ENCODE measurements at regions not wholly inside any gene's neighbourhood (a gene's known extent, or its start where the extent isn't known, plus 50 kb on each side); places are given as distances from the start of the nearest gene placed in this dataset.
"Not testable (repeated sequence)": the region's sequence is repeated elsewhere in the genome, so short reads cannot be mapped to it uniquely, and the experiment has no call there.

DNA sequence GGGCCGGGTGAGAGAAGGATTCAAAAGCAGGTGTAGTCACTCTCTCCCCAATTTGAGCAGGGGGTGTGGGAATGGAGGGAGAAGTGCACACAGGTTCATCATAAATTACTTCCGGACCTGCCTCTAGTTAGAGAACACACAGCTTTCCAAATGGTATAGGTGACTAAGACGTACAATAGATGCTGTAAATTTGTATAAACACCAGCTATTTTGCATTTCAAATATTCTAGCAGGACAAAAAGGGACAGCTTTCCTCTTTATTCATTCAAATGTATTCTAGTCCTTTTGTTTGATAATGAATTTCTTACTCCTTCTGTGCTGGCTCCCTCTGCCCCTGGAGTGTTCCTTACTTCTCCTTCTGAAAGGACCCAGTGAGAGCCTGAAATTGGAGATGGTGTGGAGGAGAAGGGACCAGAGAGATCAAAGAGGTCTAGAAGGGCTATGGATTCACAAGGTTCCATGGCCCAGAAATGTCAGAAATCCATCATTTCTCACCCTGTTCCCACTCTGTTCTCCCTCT lies 53.2 kb upstream of the SH3BP4 start:
- intact Hi-C loops (cut with DNase I) = no loop called here
- no peaks in the 10 kb centered on the region for H3K9me3 ChIP-seq
- no peak for DNase-seq (ENCODE audit: extremely low spot score in 2 of 2)
- TF ChIP-seq POLR2A (IDR thresholded peaks at IDR 0.05) = no peak
- TF ChIP-seq, protein P1, sequence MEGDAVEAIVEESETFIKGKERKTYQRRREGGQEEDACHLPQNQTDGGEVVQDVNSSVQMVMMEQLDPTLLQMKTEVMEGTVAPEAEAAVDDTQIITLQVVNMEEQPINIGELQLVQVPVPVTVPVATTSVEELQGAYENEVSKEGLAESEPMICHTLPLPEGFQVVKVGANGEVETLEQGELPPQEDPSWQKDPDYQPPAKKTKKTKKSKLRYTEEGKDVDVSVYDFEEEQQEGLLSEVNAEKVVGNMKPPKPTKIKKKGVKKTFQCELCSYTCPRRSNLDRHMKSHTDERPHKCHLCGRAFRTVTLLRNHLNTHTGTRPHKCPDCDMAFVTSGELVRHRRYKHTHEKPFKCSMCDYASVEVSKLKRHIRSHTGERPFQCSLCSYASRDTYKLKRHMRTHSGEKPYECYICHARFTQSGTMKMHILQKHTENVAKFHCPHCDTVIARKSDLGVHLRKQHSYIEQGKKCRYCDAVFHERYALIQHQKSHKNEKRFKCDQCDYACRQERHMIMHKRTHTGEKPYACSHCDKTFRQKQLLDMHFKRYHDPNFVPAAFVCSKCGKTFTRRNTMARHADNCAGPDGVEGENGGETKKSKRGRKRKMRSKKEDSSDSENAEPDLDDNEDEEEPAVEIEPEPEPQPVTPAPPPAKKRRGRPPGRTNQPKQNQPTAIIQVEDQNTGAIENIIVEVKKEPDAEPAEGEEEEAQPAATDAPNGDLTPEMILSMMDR (IDR thresholded peaks at IDR 0.05) = no peak
- no peaks in the 10 kb centered on the region for H3K36me3 ChIP-seq
- no peak overlapping the region for H3K4me3 ChIP-seq
- no peaks in the 10 kb centered on the region for H3K4me1 ChIP-seq
- H3K27ac ChIP-seq = no peak overlapping the region
- H3K27me3 ChIP-seq = no peaks in the 10 kb centered on the region

DNA sequence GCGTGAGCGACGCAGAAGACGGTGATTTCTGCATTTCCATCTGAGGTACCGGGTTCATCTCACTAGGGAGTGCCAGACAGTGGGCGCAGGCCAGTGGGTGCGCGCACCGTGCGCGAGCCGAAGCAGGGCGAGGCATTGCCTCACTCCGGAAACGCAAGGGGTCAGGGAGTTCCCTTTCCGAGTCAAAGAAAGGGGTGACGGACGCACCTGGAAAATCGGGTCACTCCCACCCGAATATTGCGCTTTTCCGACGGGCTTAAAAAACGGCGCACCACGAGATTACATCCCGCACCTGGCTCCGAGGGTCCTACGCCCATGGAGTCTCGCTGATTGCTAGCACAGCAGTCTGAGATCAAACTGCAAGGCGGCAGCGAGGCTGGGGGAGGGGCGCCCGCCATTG lies 63.4 kb upstream of the SH3BP4 start:
- H3K27ac ChIP-seq; DNase-seq (ENCODE audit: extremely low spot score in 2 of 2); H3K27me3 ChIP-seq; H3K9me3 ChIP-seq; intact Hi-C loops (cut with DNase I); H3K36me3 ChIP-seq; H3K4me1 ChIP-seq: not testable (repeated sequence)
- peak overlapping the region in 1 of 2 donors; percentile 25 for H3K4me3 ChIP-seq

DNA sequence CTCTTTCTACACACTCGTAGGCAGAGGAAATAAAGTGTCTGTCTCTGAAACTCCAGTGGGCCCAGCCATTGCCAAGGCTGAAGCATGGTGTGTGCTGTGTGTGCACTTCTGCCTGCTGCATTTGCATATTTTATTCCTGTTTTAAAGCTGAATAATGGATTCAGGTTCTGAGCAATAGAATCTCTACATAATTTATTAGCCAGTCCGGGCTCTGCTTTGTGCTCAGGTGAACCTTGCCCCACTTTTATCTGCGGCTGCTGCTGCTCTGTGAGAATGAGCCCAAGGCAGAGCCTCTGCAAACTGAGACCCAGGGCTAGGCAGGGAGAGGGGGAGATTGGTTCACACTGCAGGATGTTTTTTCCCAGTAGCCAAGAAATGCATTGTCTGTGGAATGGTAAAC lies 64.6 kb upstream of the SH3BP4 start:
- no peaks in the 10 kb centered on the region for H3K4me1 ChIP-seq
- H3K9me3 ChIP-seq = no peaks in the 10 kb centered on the region
- intact Hi-C loops (cut with DNase I) = no loop called here
- no peak overlapping the region for H3K4me3 ChIP-seq
- H3K27me3 ChIP-seq = no peaks in the 10 kb centered on the region
- TF ChIP-seq POLR2AphosphoS5 (IDR thresholded peaks at IDR 0.05; ENCODE audit: insufficient read depth in 1 of 2, low read depth in 1 of 2) (no peak), POLR2A (IDR thresholded peaks at IDR 0.05) (no peak)
- TF ChIP-seq, protein P1 (IDR thresholded peaks at IDR 0.05) = no peak
- no peak for DNase-seq (ENCODE audit: extremely low spot score in 2 of 2)
- H3K36me3 ChIP-seq = no peaks in the 10 kb centered on the region
- no peak overlapping the region for H3K27ac ChIP-seq

DNA sequence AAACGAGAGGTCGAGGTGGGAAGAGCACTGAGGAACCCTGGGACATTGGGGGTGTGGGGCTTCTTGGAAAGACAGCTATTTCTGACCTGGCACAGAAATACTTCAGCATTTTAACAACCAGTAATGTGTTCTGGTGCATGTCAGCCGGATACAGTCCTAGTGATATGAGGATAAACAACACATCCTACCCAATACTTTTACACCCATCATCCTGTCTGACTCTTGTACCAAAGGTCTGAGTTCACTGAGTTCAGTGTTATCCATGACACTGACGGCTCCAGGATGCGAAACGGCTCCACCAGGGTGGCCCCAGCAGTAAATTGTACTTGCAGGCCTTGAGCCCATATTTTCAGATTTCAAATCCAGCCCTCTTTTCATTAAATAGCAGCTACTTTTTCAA lies 65.9 kb upstream of the SH3BP4 start:
- H3K4me1 ChIP-seq = peaks cover 13% of the 10 kb centered on the region
- H3K4me3 ChIP-seq = no peak overlapping the region
- intact Hi-C loops (cut with DNase I) = no loop called here
- H3K9me3 ChIP-seq = no peaks in the 10 kb centered on the region
- no peak for TF ChIP-seq POLR2A (IDR thresholded peaks at IDR 0.05)
- TF ChIP-seq, protein P1 (IDR thresholded peaks at IDR 0.05) = no peak
- TF ChIP-seq POLR2AphosphoS5 (IDR thresholded peaks at IDR 0.05; ENCODE audit: insufficient read depth in 1 of 2, low read depth in 1 of 2) = no peak
- DNase-seq (ENCODE audit: extremely low spot score in 2 of 2) = no peak
- H3K27me3 ChIP-seq = no peaks in the 10 kb centered on the region
- no peaks in the 10 kb centered on the region for H3K36me3 ChIP-seq
- H3K27ac ChIP-seq = no peak overlapping the region

DNA sequence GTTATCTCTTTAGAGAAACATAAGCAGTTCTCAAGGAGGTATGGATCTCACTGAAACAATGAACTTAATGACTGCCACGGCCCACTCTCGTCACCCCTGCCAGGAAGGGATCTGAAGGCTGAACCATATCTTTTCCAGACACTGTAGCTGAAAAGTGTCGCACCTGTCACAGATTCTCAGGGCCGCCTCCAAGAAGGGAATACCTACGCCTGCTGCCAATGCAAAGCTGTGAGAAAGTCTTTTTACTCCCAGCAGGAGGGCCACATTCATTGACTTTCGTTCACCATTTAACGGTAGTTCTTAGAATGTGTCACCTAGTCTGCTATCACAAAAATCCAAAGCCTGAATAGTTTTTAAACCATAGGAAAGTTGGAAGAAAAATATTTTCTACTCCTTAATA lies 66.7 kb upstream of the SH3BP4 start:
- no peaks in the 10 kb centered on the region for H3K9me3 ChIP-seq
- TF ChIP-seq POLR2A (IDR thresholded peaks at IDR 0.05) = no peak
- TF ChIP-seq, protein P1 (IDR thresholded peaks at IDR 0.05) = no peak
- TF ChIP-seq POLR2AphosphoS5 (IDR thresholded peaks at IDR 0.05; ENCODE audit: insufficient read depth in 1 of 2, low read depth in 1 of 2) = no peak
- peaks cover 17% of the 10 kb centered on the region for H3K4me1 ChIP-seq
- intact Hi-C loops (cut with DNase I) = no loop called here
- DNase-seq (ENCODE audit: extremely low spot score in 2 of 2) = no peak
- no peak overlapping the region for H3K4me3 ChIP-seq
- no peak overlapping the region for H3K27ac ChIP-seq
- H3K27me3 ChIP-seq = no peaks in the 10 kb centered on the region
- no peaks in the 10 kb centered on the region for H3K36me3 ChIP-seq

DNA sequence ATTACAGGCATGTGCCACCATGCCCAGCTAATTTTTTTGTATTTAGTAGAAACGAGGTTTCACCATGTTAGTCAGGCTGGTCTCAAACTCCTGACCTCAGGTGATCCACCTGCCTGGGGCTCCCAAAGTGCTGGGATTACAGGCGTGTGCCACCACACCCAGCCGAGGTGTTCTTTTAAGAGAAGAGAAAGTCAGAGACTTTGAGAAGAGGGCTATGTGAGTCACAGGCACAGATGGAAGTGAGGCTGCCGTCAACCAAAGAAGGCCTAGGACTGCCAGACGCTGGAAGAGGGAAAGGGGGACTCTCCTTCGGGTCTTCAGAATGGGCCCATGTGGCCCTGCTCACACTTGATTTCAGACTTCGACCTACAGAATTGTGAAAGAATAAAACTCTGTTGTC lies 67.2 kb upstream of the SH3BP4 start:
- H3K27me3 ChIP-seq = no peaks in the 10 kb centered on the region
- no peak for DNase-seq (ENCODE audit: extremely low spot score in 2 of 2)
- no peak overlapping the region for H3K4me3 ChIP-seq
- H3K27ac ChIP-seq = no peak overlapping the region
- H3K9me3 ChIP-seq = no peaks in the 10 kb centered on the region
- TF ChIP-seq, protein P1 (IDR thresholded peaks at IDR 0.05) = no peak
- TF ChIP-seq POLR2AphosphoS5 (IDR thresholded peaks at IDR 0.05; ENCODE audit: insufficient read depth in 1 of 2, low read depth in 1 of 2) = no peak
- no peak for TF ChIP-seq POLR2A (IDR thresholded peaks at IDR 0.05)
- H3K4me1 ChIP-seq = peaks cover 17% of the 10 kb centered on the region
- intact Hi-C loops (cut with DNase I) = no loop called here
- H3K36me3 ChIP-seq = no peaks in the 10 kb centered on the region

Measured in vagina (tissue), 2 donors.